ENCODE measurements at regions not wholly inside any gene's neighbourhood (a gene's known extent, or its start where the extent isn't known, plus 50 kb on each side); places are given as distances from the start of the nearest gene placed in this dataset.
"Not testable (repeated sequence)": the region's sequence is repeated elsewhere in the genome, so short reads cannot be mapped to it uniquely, and the experiment has no call there.

DNA sequence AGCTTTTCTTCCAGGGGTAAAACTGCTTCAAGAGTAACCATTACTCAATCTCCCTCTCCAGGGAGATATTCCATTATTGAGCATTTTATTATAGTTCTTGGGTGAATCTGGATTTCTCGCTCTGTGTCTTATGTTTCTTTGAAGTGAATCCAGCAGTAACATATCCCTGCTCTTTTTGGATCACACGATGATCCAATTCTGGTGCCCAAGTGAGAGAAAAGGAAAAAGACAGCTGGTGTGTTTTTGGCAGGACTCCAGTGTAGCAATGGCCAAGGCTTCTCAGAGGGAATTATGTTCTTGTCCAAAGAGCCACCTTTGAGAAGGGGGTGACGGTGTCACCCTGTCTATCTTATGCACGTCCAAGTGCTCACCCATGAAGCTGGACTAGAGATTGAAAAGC lies 140.3 kb upstream of the ERRFI1 start:
- DNase-seq = no peak

GRCh38 chr1:8165595-8166360 lies 139.7 kb upstream of the ERRFI1 start:
- DNase-seq = peak; percentile 20

DNA sequence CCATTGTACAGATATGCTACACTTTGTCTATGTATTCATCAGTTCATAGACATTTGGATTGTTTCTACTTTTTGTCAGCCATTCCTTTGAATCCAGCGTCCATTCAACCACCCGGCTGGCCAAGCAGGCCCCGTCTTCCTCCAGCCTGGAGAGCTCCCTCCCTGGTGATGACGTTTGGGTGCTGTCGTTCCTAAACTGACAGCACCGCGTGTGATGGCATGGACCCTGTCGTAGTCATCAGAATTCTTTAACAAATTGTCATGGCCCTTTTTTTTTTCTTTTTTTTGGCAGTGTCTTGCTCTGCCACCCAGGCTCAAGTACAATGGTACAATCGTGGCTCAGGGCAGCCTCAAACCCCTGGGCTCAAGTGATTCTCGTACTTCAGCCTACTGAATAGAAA lies 138.6 kb upstream of the ERRFI1 start:
- DNase-seq = peak; percentile 15

DNA sequence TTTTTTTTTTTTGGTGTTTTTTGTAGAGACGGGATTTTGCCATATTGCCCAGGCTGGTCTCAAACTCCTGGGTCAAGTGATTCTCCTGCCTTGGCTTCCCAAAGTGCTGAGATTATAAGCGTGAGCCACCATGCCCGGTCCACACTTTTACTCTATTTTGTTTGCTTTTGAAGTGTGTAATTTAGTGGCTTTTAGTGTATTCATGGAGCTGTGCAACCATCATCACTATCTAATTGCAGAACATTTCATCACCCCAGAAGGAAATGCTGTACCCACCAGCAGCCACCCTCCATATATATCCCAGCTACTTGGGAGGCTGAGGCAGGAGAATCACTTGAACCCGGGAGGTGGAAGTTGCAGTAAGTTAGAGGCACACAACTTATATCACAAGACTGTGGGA lies 136.9 kb upstream of the ERRFI1 start:
- no peak for DNase-seq

GRCh38 chr1:8162168-8162567 lies 136.1 kb upstream of the ERRFI1 start:
- no peak for DNase-seq

GRCh38 chr1:8161546-8162105 lies 135.5 kb upstream of the ERRFI1 start:
- no peak for DNase-seq

GRCh38 chr1:8159470-8160024 lies 133.4 kb upstream of the ERRFI1 start:
- no peak for DNase-seq

- no peak for DNase-seq
These were observed 132.9 kb upstream of the ERRFI1 start for GRCh38 chr1:8158995-8159394.

DNA sequence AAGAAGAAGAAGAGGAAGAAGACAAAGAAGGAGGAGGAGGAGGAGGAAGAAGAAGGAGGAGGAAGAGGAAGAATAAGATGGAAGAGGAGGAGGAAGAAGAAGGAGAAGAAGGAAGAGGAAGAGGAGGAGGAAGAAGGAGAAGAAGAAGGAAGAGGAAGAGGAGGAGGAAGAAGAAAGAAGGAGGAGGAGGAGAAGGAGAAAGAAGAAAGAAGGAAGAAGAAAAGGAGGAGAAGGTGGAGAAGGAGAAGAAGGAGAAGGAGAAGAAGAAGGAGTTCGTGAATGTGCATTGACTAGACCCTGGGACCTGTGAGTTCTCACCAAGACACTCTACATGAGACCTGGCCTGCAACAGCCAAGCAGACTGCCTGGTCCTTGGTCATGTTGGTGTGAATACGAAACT lies 131.7 kb upstream of the ERRFI1 start:
- DNase-seq = no peak

DNA sequence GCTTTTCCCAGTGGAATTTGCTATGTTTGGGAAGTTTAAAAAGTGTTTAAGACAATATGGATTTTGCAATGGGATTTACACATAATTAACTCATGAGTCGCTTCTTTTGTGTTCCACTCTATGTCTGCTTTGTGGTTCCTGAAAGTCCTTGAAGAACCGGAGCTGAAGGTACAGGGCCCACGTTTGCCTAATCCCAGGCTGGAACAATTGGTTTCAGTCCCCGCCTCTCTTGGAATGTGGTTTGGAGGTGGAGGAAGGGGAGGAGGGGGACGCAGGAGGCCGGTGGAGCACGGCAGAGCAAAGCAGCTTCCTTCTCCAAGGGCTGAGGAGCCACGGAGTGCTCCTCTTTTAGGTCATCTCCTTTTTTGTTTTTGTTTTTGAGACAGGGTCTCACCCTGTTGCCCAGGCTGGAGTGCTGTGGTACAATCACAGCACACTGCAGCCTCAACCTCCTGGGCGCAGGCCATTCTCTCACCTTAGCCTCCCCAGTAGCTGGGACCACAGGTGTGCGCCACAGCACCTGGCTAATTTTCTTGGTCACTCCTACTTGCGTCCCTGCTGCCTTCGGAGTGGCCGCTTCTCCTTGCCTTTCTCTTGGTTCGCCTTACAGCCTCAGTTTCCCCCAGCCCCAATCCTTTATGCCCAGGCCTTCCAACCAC lies 129.5 kb upstream of the ERRFI1 start:
- DNase-seq = peak; percentile 83

GRCh38 chr1:8154621-8155052 lies 128.5 kb upstream of the ERRFI1 start:
- DNase-seq = peak; percentile 30

DNA sequence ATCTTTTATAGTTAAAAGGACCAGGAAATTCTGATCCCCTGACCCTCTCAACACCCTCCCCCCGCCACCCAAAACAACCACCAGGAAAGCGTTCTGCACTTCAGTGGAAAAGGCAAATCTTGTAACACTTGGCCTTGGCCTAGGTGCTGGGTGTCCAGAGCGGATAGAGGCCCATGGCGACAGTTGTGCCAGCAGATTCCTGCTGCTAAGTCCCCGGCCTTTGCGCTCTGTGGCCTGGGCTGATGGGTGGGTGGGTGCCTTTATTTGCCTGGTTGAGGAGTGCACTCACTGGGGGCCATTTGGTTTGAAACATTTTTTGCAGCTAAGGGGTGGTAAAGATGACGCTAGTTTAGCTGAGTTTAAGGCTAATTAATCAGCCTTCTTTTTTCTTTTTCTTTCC lies 127.9 kb upstream of the ERRFI1 start:
- DNase-seq = no peak

GRCh38 chr1:8152731-8153702 lies 126.9 kb upstream of the ERRFI1 start:
- DNase-seq = no peak

DNA sequence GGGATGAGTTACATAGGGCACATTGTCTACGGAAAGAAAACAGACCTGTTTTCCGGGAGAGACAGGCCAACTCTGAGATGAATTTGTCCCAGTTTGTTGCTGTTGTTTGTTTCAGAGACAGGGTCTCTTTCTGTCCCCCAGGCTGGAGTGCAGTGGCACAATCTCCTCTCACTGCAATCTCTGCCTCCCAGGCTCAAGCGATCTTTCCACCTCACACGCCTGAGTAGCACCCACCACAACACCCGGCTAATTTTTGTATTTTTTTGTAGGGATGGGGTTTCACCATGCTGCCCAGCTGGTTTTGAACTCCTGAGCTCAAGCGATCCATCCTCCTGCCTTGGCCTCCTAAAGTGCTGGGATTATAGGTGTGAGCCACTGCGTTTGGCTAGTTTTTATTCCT lies 125.5 kb upstream of the ERRFI1 start:
- DNase-seq = no peak

DNA sequence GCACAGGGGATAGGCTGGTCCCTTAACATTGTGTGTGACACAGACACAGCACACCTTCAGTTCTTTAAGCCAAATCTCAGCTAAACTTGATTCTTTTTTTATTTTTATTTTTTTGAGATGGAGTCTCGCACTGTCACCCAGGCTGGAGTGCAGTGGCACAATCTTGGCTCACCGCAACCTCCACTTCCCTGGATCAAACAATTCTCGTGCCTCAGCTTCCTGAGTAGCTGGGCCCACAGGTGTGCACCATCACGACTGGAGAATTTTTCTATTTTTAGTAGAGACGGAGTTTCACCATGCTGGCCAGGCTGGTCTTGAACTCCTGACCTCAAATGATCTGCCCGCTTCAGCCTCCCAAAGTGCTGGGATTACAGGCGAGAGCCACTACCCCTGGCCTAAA lies 123.6 kb upstream of the ERRFI1 start:
- not testable (repeated sequence) for DNase-seq

- no peak for DNase-seq
These were observed 121.8 kb upstream of the ERRFI1 start for GRCh38 chr1:8147956-8148355.

- no peak for DNase-seq
These were observed 120.2 kb upstream of the ERRFI1 start for GRCh38 chr1:8146257-8146855.

DNA sequence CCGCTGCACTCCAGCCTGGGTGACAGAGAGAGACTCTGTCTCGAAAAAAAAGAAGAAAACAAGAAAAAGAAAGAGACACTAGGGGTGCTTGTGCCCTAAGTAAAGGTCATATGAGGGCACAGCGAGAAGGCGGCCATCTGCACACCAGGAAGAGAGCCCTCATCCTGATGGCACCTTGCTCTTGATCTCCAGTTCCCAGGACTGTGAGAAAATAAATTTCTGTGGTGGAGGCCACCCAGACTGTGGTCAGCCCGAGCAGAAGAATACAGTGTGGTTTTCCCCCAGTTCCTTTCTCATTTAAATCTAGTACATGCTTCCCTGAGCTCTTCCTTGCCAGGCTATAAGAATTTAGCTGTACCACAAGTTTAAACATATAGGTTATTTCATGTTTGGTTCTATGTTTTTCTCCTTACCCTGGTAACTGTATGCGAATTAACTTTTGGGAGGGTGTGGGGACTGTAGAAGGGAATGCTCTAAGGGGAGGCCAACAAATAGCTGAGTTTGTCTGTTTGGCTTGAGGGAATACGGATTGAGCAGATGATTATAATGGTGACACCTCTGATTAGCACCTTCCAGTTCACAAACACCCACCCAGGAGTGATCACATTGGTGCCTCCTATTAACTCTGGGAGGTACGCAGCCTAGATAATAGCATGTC lies 119.6 kb upstream of the ERRFI1 start:
- peak; percentile 49 for DNase-seq

GRCh38 chr1:8144323-8144722 lies 118.2 kb upstream of the ERRFI1 start:
- DNase-seq = no peak

DNA sequence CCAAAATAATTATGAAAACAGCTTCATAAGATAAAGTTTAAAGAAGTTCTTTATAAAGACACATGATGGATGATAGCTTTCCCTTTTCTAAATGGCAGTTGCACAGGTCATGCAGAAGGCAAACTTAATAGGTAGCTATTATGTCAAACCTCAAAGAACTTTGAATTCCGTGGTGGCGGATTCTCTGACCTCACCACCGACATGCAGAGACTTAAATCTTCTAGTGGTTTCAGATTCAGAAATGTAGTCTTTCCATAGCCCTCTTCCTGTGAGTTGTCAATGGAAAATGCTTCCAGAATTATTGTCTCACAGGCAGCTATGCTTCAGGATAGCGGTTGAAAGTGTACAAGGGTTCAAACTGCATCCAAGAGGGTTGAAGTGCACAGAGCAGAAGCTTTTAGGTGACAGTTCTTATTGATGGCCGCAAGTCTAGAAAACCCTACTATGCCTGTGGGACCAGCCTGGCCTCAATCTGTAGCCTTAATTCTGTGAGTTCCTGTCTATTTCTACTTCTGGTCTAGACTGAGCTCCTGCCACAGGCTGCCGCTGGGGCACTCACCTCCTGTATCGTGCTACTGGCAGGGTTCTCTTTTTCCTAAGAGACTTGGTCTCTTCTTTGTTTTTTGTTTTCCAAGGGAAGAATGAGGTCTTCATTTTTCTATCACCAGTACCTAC lies 117.0 kb upstream of the ERRFI1 start:
- peak; percentile 94 for DNase-seq

GRCh38 chr1:8139941-8140340 lies 113.8 kb upstream of the ERRFI1 start:
- DNase-seq = no peak

Measured in fibroblast of skin of right biceps (primary cell).